GM12865 (cell line): ENCODE measurements at regions not wholly inside any gene's neighbourhood (a gene's known extent, or its start where the extent isn't known, plus 50 kb on each side); places are given as distances from the start of the nearest gene placed in this dataset.
"Not testable (repeated sequence)": the region's sequence is repeated elsewhere in the genome, so short reads cannot be mapped to it uniquely, and the experiment has no call there.

Experiments
- DNase-seq: peaks from one replicate; pipeline ENCODE4 v3.0.0; 2010; ENCODE audit warnings: low read depth
- H3K4me3 ChIP-seq: 2 replicates; pipeline ENCODE4 v1.5.1; 2011; ENCODE audit warnings: mild to moderate bottlenecking, low read depth, low read length, control low read depth
- CTCF ChIP-seq: IDR thresholded peaks from 2 replicates; pipeline ENCODE4 v1.5.1; 2011; ENCODE audit warnings: low read length, control low read depth, low read depth, inconsistent platforms; ENCODE audit not compliant: insufficient read depth; ENCODE audit errors: missing control alignments

- TF ChIP-seq CTCF = no peak
- H3K4me3 ChIP-seq = no peak overlapping the region
- no peak for DNase-seq
Measured at GRCh38 chr2:103402944-103403343, 641.1 kb downstream of the TMEM182 start.

GRCh38 chr2:103403388-103403787 lies 641.6 kb downstream of the TMEM182 start:
- H3K4me3 ChIP-seq, DNase-seq: not testable (repeated sequence)

GRCh38 chr2:103410221-103410620 lies 648.4 kb downstream of the TMEM182 start:
- H3K4me3 ChIP-seq = no peak overlapping the region
- DNase-seq = no peak
- TF ChIP-seq CTCF = no peak

DNA sequence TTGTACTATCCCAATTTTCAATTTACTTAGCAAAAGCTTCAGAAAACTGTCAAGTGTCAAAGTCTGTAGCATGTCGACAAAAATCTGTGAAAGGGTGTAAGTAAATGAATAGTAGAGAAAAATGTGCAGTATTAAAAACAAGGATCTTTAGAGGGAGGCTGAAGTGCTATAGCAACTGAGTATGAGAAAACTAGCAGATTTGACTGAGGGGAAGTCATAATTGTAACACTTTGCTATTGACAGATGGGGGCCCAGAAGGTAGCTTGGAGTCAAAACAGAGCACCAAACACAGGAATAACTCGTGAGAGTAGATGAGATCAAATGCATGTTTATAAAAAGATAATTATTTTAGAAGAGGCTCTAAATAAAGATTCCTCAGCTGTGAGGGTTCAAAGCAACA lies 657.7 kb downstream of the TMEM182 start:
- DNase-seq = no peak
- H3K4me3 ChIP-seq = no peak overlapping the region
- TF ChIP-seq CTCF = no peak

GRCh38 chr2:103423100-103423499 lies 661.3 kb downstream of the TMEM182 start:
- TF ChIP-seq CTCF = no peak
- DNase-seq = no peak
- H3K4me3 ChIP-seq = no peak overlapping the region

DNA sequence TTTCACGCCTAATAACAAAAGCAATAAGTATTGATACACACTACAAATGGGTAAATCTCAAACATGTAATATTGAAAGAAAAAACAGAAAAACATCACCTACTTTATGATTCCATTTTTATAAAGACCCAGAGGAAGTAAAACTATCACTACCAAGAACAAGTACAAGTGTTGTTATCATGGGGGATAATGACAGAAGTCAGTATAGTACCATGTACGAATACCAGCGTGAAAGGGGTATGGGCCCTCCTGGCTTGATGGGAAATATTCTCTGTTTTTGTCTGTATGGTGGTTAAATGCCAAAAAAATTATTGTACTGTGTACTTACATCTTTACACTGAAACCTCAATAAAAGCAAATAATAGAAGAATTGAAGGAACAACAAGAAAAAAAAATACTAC lies 665.7 kb downstream of the TMEM182 start:
- no peak for TF ChIP-seq CTCF
- H3K4me3 ChIP-seq = no peak overlapping the region
- no peak for DNase-seq

DNA sequence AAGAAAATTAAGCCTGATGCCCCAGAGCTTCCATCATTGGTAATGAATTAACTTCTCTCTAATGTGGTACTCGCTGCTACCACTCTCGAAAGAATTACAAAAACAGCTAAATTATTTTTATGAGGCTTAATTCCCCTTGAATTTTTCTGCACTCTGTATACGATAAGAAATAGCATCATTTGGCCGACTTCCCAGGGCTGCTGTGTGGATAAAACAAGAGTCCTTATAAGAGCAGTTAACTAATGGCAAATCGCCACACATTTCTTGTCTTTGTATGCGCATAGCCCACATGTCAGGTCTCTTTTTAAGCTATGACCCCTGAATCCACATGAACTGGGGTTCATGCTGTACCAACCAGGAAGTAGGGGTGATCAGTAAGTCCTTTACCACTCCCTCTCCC lies 668.4 kb downstream of the TMEM182 start:
- no peak for DNase-seq
- no peak overlapping the region for H3K4me3 ChIP-seq
- TF ChIP-seq CTCF = no peak

DNA sequence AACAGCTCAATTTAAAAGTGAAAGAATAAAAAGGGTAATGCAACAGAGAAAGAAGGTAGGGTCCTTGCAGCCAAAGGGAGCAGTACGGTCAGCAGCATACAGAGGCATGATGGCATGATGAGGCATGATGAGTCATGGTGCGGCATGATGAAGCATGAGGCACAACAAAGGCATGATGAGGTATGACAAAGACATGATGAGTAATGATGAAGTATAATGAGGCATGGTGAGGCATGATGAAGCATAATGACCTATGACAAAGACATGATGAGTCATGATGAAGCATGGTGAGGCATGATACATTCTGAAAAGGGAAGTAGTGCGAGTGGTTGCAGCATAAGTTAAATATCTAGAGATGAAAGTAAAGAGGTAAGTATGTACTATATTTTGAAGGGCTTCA lies 673.2 kb downstream of the TMEM182 start:
- TF ChIP-seq CTCF = no peak
- DNase-seq = no peak
- H3K4me3 ChIP-seq = no peak overlapping the region
